ENCODE measurements at regions not wholly inside any gene's neighbourhood (a gene's known extent, or its start where the extent isn't known, plus 50 kb on each side); places are given as distances from the start of the nearest gene placed in this dataset.

GRCh38 chr13:53200075-53200474, 171.5 kb downstream of the OLFM4 start:
- Histone ChIP-seq H3K9me3 (ENCODE audit: control insufficient read depth, insufficient read depth, low read depth, low read length) (no peaks in the 10 kb centered on the region), H3K27me3 (ENCODE audit: control insufficient read depth, insufficient read depth, low read length) (no peaks in the 10 kb centered on the region), H3K36me3 (ENCODE audit: control insufficient read depth, insufficient read depth, low read length) (no peaks in the 10 kb centered on the region), H3K4me3 (ENCODE audit: low read depth in 2 of 2, low read length in 2 of 2) (no peak overlapping the region), H3K4me1 (ENCODE audit: control insufficient read depth, insufficient read depth, low read length) (no peaks in the 10 kb centered on the region), H3K27ac (ENCODE audit: low read length) (no peak overlapping the region)
- intact Hi-C loops (cut with micrococcal nuclease; ENCODE audit: unreplicated experiment): no loop called here
- ATAC-seq (no peak), DNase-seq (ENCODE audit: low read depth, low spot score) (no peak)
- no TSS peak for BruUV-seq (replicated peaks)
- in situ Hi-C loops (cut with HindIII; ENCODE audit: low pct_unique_long_range_greater_than_20kb, low sequenced_read_pairs): no loop called here
- CTCF ChIA-PET: no interaction called here
- POLR2A ChIA-PET: no interaction called here
- TF ChIP-seq REST (IDR thresholded peaks at IDR 0.05; ENCODE audit: insufficient read depth in 1 of 2, low read depth in 2 of 2, low read length in 1 of 2) (no peak), POLR2AphosphoS5 (IDR thresholded peaks at IDR 0.05; ENCODE audit: low read depth, low read length) (no peak), CTCF (IDR thresholded peaks at IDR 0.05) (no peak), TCF7L2 (IDR thresholded peaks at IDR 0.05; ENCODE audit: low read depth, low read length) (no peak), SIN3A (IDR thresholded peaks at IDR 0.05; ENCODE audit: borderline replicate concordance, insufficient read depth, low read depth, low read length) (no peak)

DNA sequence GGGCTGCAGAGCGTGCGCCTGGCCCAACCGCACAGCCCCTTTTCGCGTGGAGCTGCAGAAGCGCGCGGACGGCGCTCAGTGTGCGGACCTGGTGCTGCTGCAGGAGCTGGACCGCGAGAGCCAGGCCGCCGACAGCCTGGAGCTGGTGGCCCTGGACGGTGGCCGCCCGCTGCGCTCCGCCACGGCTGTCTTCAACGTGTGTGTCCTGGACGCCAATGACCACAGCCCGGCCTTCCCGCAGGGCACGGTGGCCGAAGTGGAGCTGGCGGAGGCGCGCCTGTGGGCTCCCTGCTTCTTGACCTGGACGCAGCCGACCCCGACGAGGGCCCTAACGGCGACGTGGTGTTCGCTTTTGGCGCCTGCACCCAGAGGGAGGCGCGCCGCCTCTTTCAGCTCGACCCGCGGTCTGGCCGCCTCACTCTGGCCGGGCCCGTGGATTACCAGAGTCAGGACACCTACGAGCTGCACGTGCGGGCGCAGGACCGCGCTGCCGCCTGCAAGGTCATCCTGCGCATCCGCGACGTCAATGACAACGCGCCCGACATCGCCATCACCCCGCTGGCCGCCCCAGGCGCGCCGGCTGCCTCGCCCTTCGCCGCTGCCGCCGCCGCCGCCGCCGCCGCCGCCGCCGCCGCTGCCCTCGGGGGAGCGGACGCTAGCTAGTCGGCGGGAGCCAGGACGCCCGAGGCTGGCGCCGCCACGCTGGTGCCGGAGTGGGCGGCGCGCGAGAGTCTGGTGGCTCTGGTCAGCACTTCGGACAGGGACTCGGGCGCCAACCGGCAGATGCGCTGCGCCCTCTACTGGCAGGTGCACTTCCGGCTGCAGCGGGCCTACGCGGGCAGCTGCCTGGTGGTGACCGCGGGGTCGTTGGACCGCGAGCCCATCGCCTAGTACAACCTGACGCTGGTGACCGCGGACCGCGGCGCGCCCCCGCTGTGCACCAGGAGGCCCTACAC, 172.2 kb downstream of the OLFM4 start:
- no peaks in the 10 kb centered on the region for H3K9me3 ChIP-seq (ENCODE audit: control insufficient read depth, insufficient read depth, low read depth, low read length)
- in situ Hi-C loops (cut with HindIII; ENCODE audit: low pct_unique_long_range_greater_than_20kb, low sequenced_read_pairs): no loop called here
- ChIA-PET CTCF (no interaction called here), POLR2A (no interaction called here)
- intact Hi-C loops (cut with micrococcal nuclease; ENCODE audit: unreplicated experiment): no loop called here
- H3K4me3 ChIP-seq (ENCODE audit: low read depth in 2 of 2, low read length in 2 of 2): no peak overlapping the region
- no peak overlapping the region for H3K27ac ChIP-seq (ENCODE audit: low read length)
- no peaks in the 10 kb centered on the region for H3K36me3 ChIP-seq (ENCODE audit: control insufficient read depth, insufficient read depth, low read length)
- BruUV-seq (replicated peaks): no TSS peak
- DNase-seq (ENCODE audit: low read depth, low spot score) (no peak), ATAC-seq (no peak)
- H3K27me3 ChIP-seq (ENCODE audit: control insufficient read depth, insufficient read depth, low read length): no peaks in the 10 kb centered on the region
- TF ChIP-seq TCF7L2 (IDR thresholded peaks at IDR 0.05; ENCODE audit: low read depth, low read length) (no peak), REST (IDR thresholded peaks at IDR 0.05; ENCODE audit: insufficient read depth in 1 of 2, low read depth in 2 of 2, low read length in 1 of 2) (0 out of 4 replicates have a peak, but pooled peaks of 1 of the 2 experiments have one; percentile 22), SIN3A (IDR thresholded peaks at IDR 0.05; ENCODE audit: borderline replicate concordance, insufficient read depth, low read depth, low read length) (no peak)
- H3K4me1 ChIP-seq (ENCODE audit: control insufficient read depth, insufficient read depth, low read length): no peaks in the 10 kb centered on the region

All from Panc1 (cell line).